A673 (cell line): ENCODE measurements at regions not wholly inside any gene's neighbourhood (a gene's known extent, or its start where the extent isn't known, plus 50 kb on each side); places are given as distances from the start of the nearest gene placed in this dataset.

ENCODE experiments used
- BruUV-seq: library from RNA; stranded (reverse); fragments of 400-500 nt; replicated peaks from 2 replicates; lab custom pipeline; 2021; lab: Mats Ljungman, UMichigan
- CTCF ChIA-PET: fragments of 300-600 bp; sonication (Branson Sonifier 250); formaldehyde crosslinking; loops from one replicate; lab custom pipeline; 2022; ENCODE audit warnings: antibody characterized with exemption; lab: Charles Lee
- POLR2A ChIA-PET: fragments of 300-600 bp; sonication (Branson Sonifier 250); formaldehyde crosslinking; loops from one replicate; lab custom pipeline; 2022; ENCODE audit warnings: antibody characterized with exemption; ENCODE audit not compliant: low non-redundant PET; lab: Charles Lee
- DNase-seq: peaks from one replicate; pipeline ENCODE4 v3.0.0-alpha.2; 2015; ENCODE audit warnings: low spot score
- H3K27ac ChIP-seq: fragments of 200-600 bp; sonication (generic); 2 replicates; pipeline ENCODE4 v1.5.1; 2016; ENCODE audit warnings: mixed run types, low read depth, mild to moderate bottlenecking, mixed read lengths, antibody characterized with exemption, low read length; ENCODE audit not compliant: poor library complexity, severe bottlenecking
- H3K27me3 ChIP-seq: fragments of 200-600 bp; sonication (generic); replicated peaks from 2 replicates; pipeline ENCODE4 v1.6.1; 2017; ENCODE audit warnings: mixed run types, low read depth, mild to moderate bottlenecking, mixed read lengths, antibody characterized with exemption, low read length; ENCODE audit not compliant: insufficient read depth, poor library complexity
- H3K36me3 ChIP-seq: fragments of 200-600 bp; sonication (generic); 2 replicates; pipeline ENCODE4 v1.6.1; 2016; ENCODE audit warnings: mixed run types, mild to moderate bottlenecking, mixed read lengths, antibody characterized with exemption, low read length; ENCODE audit not compliant: insufficient read depth, poor library complexity, severe bottlenecking
- H3K4me1 ChIP-seq: fragments of 200-600 bp; sonication (generic); 2 replicates; pipeline ENCODE4 v1.6.1; 2017; ENCODE audit warnings: mixed run types, mild to moderate bottlenecking, mixed read lengths, antibody characterized with exemption, low read length; ENCODE audit not compliant: insufficient read depth, poor library complexity, severe bottlenecking
- H3K4me3 ChIP-seq: fragments of 200-600 bp; sonication (generic); 2 replicates; pipeline ENCODE4 v1.5.1; 2016; ENCODE audit warnings: low read depth, mixed run types, mild to moderate bottlenecking, mixed read lengths, low read length; ENCODE audit not compliant: poor library complexity, severe bottlenecking
- H3K9me3 ChIP-seq: fragments of 200-600 bp; sonication (generic); 2 replicates; pipeline ENCODE4 v1.6.1; 2016; ENCODE audit warnings: mixed run types, low read depth, mild to moderate bottlenecking, mixed read lengths, antibody characterized with exemption, low read length; ENCODE audit not compliant: poor library complexity, severe bottlenecking
- EZH2 ChIP-seq: fragments of 200-600 bp; sonication (generic); IDR thresholded peaks from 2 replicates; pipeline ENCODE4 v1.6.1; 2017; ENCODE audit warnings: borderline replicate concordance, low read depth, mild to moderate bottlenecking, mixed read lengths, antibody characterized with exemption, low read length; ENCODE audit not compliant: poor library complexity, severe bottlenecking
- intact Hi-C: fragments of 100-400 bp; cut with micrococcal nuclease; formaldehyde crosslinking; loops from one replicate; pipeline ENCODE4 v1.10.0; 2022; ENCODE audit not compliant: unreplicated experiment
- TF ChIP-seq, protein P1 (sequence below): fragments of 300-800, 200-600 bp; sonication (generic); conservative IDR thresholded peaks from 2 replicates; pipeline ENCODE4 v1.5.1; 2017; ENCODE audit warnings: low read depth, mild to moderate bottlenecking, antibody characterized with exemption, low read length, moderate library complexity, mixed read lengths

DNA sequence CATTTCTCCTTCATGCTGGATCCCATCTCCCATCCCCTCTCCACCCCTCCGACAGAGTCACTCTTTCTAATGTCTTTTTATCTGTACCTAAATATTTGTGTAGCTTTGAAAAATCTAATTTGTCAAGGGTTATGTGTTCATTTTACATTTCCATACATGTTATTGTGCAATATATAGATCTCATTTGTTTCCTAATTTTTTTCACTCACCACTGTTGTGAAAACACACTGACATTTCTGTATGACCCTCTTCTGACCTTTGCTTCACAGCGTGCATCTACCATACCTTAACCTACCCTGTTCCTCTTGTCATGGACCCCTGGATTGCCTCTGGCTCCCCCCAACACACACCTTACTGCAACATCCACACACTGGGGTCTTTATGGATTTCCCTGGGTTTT, 942.9 kb downstream of the TBC1D22A start:
- peaks cover 7% of the 10 kb centered on the region for H3K27me3 ChIP-seq
- ChIA-PET POLR2A (no interaction called here), CTCF (no interaction called here)
- H3K4me3 ChIP-seq = no peak overlapping the region
- intact Hi-C loops = no loop called here
- BruUV-seq = no TSS peak
- DNase-seq = no peak
- no peaks in the 10 kb centered on the region for H3K9me3 ChIP-seq
- H3K27ac ChIP-seq = no peak overlapping the region
- H3K36me3 ChIP-seq = no peaks in the 10 kb centered on the region
- TF ChIP-seq, protein P1, sequence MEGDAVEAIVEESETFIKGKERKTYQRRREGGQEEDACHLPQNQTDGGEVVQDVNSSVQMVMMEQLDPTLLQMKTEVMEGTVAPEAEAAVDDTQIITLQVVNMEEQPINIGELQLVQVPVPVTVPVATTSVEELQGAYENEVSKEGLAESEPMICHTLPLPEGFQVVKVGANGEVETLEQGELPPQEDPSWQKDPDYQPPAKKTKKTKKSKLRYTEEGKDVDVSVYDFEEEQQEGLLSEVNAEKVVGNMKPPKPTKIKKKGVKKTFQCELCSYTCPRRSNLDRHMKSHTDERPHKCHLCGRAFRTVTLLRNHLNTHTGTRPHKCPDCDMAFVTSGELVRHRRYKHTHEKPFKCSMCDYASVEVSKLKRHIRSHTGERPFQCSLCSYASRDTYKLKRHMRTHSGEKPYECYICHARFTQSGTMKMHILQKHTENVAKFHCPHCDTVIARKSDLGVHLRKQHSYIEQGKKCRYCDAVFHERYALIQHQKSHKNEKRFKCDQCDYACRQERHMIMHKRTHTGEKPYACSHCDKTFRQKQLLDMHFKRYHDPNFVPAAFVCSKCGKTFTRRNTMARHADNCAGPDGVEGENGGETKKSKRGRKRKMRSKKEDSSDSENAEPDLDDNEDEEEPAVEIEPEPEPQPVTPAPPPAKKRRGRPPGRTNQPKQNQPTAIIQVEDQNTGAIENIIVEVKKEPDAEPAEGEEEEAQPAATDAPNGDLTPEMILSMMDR = no peak
- H3K4me1 ChIP-seq = no peaks in the 10 kb centered on the region

DNA sequence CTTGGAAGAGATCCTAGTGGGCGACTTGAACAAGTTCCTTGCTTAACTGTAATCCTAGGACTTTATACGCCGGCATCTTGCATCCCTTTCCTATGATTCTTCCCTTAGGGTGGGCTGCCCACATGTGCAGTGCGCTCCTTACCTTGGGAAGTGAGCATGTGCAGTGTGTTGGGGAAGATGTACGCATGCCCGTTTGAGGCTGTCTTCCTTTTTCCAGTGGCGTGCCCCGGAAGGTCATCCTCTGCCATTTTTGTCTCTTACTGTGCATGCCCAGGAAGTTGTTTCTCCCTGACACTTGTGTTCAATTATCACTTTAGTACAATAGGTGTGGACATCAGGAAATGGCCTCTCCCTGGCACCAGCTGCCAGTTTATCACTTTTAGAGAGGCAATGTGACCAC, 936.5 kb downstream of the TBC1D22A start:
- Histone ChIP-seq H3K36me3 (no peaks in the 10 kb centered on the region), H3K4me1 (no peaks in the 10 kb centered on the region), H3K9me3 (no peaks in the 10 kb centered on the region), H3K27ac (no peak overlapping the region), H3K27me3 (peaks cover 27% of the 10 kb centered on the region), H3K4me3 (no peak overlapping the region)
- ChIA-PET POLR2A (no interaction called here), CTCF (no interaction called here)
- intact Hi-C loops = no loop called here
- no peak for DNase-seq
- BruUV-seq = no TSS peak
- no peak for TF ChIP-seq EZH2
- TF ChIP-seq, protein P1 = no peak

- CTCF ChIA-PET = no interaction called here
- Histone ChIP-seq H3K4me3 (no peak overlapping the region), H3K4me1 (no peaks in the 10 kb centered on the region), H3K9me3 (no peaks in the 10 kb centered on the region), H3K36me3 (no peaks in the 10 kb centered on the region), H3K27ac (no peak overlapping the region), H3K27me3 (peaks cover 27% of the 10 kb centered on the region)
- POLR2A ChIA-PET = no interaction called here
- intact Hi-C loops = no loop called here
- no peak for DNase-seq
- no peak for TF ChIP-seq EZH2
- BruUV-seq = no TSS peak
Observed at GRCh38 chr22:47697861-47698260, 935.4 kb downstream of the TBC1D22A start.

DNA sequence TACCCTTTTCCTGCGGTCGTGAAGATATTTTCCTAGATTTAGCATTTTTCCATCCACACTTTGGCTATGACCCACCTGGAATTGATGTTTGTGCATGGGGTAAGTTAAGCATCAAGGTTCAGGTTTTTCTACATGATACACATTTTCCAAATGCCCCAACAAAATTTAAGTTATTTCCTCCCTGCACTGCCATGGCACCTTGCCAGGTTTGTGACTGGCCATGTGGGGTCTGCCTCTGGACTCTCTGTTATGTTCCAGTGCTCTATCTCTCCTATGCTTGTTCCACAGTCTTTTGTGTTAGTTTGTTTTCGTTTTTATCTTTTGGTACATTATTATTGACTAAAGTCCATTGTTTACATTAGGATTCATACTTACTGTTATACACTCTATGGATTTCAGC, 934.3 kb downstream of the TBC1D22A start:
- no TSS peak for BruUV-seq
- Histone ChIP-seq H3K36me3 (no peaks in the 10 kb centered on the region), H3K4me1 (no peaks in the 10 kb centered on the region), H3K27ac (no peak overlapping the region), H3K27me3 (peaks cover 27% of the 10 kb centered on the region), H3K4me3 (no peak overlapping the region), H3K9me3 (no peaks in the 10 kb centered on the region)
- intact Hi-C loops = no loop called here
- TF ChIP-seq, protein P1 = no peak
- no peak for TF ChIP-seq EZH2
- POLR2A ChIA-PET = no interaction called here
- no peak for DNase-seq
- CTCF ChIA-PET = no interaction called here
